Left cardiac atrium (tissue), 4 donors: ENCODE measurements at regions not wholly inside any gene's neighbourhood (a gene's known extent, or its start where the extent isn't known, plus 50 kb on each side); places are given as distances from the start of the nearest gene placed in this dataset.

ENCODE experiments used
- ATAC-seq, 2 donors: fragments of 200-7000 bp; cut with Tn5 transposase; one replicate each; pipeline ENCODE4 v1.9.1; 2020; ENCODE audit warnings: mild to moderate bottlenecking in 2 of 2, moderate library complexity in 2 of 2
- DNase-seq: peaks from one replicate; pipeline ENCODE4 v3.0.0-alpha.2; 2020
- intact Hi-C, 2 donors: fragments of 100-400 bp; cut with DNase I; formaldehyde crosslinking; loops; one replicate each; pipeline versions ENCODE4 v1.14.1 to v1.15.1; 2022 to 2023
- donor health status: DM: no; HTN: yes; CAD: no.
- donor health status: DM: no; HTN: yes; CAD: no; lungs with severe emphysema.
- donor health status: DM: yes; HTN: yes; CAD: no.
- donor health status: Dilated cardiomyopathy.

DNA sequence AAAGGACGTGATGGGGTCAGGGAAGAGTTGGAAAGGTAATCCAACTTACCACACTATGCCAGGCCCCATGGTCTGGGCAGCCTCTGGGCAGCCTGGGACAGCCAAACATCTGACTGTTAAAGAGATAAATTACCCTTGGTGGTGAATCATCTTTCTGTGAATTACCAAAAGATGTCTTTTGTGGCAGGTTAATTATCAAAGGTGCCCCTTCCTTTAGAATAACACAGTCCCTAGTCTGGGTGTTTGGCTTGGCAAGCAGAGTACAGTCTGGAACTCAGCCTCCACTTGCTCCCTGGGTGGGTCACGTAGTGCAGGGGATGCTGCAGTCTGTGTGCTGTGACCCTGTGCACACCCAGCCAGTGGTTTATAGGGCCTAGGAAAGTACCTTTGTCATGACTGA is 113.1 kb downstream of the ZNF621 start:
- no peak for ATAC-seq

GRCh38 chr3:40639006-40639405 is 114.2 kb downstream of the ZNF621 start:
- ATAC-seq (no peak), DNase-seq (no peak)
- intact Hi-C loops = no loop called here

More for the DNA sequence above, 113.1 kb downstream of the ZNF621 start:
- no peak for DNase-seq
- intact Hi-C loops = no loop called here

GRCh38 chr3:40642812-40643211 is 118.1 kb downstream of the ZNF621 start:
- intact Hi-C loops = no loop called here
- DNase-seq (no peak), ATAC-seq (no peak)

DNA sequence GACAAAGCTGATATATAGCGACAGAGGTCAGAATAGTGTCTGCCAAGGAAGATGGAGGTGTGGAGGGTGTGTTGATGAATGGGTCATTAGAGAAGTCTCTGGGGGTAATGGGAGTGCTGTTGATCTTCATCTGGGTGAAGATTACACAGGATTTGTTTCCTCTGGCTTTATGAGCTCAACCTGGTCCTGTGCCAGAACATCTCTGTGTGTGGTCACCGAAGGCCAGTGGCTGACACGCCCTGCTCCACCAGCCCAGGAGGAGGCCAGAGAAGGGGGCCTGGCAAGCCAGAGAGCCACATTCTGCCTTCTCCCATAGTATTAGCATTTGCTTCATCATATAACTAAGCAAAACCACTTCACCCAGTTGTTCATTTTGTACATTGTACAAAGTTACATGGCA is 121.1 kb downstream of the ZNF621 start:
- DNase-seq (no peak), ATAC-seq (no peak)
- intact Hi-C loops = no loop called here

DNA sequence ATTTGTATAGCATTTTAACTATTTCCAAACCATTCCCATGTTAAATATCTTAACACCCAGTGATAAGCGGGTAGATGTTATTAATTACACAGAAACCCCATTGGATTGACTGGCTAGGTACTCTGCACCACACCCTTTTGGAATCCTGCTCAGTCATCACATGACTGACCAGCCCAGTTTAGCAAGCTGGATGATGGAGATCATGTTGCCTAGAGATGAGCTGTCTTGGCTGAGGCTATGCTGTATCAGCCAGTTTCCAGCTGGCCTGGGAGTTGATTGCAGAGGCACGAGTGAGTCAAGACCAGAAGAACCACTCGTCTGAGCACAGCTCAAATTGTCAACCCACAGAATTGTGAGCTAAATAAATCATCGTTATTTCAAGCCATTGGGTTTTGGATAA is 124.6 kb downstream of the ZNF621 start:
- no peak for DNase-seq
- ATAC-seq = no peak
- intact Hi-C loops = no loop called here

DNA sequence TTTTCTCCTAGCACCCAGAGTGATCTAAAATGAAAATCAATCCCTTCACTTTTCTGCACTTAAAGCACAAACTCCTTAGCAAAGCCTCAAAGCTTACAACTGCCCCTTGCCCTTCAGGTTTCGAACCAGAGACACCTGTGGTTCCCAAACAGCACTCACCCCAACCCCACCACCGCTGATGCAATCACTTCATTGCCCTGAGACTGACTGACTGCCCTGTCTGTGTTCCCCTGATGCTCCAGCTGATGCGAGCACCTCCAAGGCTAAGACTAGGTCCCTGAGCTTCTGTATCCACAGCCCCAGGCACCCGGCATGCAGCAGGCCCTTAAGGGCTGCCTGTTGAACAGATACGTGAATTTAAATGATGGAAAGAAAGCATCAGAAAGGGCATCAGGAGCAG is 127.3 kb downstream of the ZNF621 start:
- intact Hi-C loops = no loop called here
- DNase-seq (no peak), ATAC-seq (no peak)

DNA sequence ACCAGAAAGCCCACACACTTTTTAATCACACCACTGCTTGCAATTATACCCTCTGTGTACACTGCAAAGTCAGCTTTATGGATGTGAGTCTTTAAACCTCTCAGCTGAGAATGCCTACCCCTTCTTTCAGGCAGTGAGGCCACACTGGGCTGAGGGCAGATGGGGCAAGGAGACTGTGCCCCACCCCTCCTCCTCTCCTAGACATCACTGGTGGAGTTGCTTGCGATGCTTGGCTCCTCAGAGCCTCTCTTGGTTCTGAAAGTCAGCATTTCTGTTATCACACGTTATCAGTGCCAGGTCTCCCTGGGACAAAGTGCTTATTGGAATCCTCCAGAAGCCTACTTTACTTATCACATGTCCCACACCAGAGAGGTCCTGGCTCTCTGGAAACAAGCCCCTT is 128.2 kb downstream of the ZNF621 start:
- no peak for DNase-seq
- ATAC-seq = no peak
- intact Hi-C loops = no loop called here

GRCh38 chr3:40653878-40654277 is 129.1 kb downstream of the ZNF621 start:
- DNase-seq (no peak), ATAC-seq (no peak)
- intact Hi-C loops = no loop called here

GRCh38 chr3:40655551-40655950 is 130.8 kb downstream of the ZNF621 start:
- no peak for DNase-seq
- intact Hi-C loops = no loop called here
- no peak for ATAC-seq

DNA sequence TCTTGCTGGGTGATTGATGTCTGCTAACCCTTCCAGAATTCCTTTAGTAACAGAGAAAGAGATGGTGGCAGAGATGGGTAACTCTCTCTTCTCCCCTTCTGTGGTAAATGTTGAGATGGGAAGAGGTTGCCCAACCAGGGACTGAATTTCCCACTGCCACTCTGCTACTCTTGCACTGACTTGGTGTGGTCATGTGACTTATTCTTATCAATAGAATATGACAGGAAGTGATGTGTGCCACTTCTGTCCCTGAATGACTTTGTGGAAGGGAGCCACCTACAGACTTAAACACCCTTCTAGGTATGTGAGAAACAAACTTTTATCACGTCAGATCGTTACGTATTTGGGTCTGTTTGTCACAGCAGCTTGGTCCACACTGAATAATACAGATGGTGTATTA is 132.9 kb downstream of the ZNF621 start:
- ATAC-seq (no peak), DNase-seq (no peak)
- intact Hi-C loops = no loop called here

- ATAC-seq = no peak
- DNase-seq = no peak
- intact Hi-C loops = no loop called here
Measured at GRCh38 chr3:40658305-40658704, 133.5 kb downstream of the ZNF621 start.

- peak in 1 of 2 donors; percentile 37 for ATAC-seq
- DNase-seq = no peak
- intact Hi-C loops = no loop called here
Measured at GRCh38 chr3:40660554-40660953, 135.8 kb downstream of the ZNF621 start.

DNA sequence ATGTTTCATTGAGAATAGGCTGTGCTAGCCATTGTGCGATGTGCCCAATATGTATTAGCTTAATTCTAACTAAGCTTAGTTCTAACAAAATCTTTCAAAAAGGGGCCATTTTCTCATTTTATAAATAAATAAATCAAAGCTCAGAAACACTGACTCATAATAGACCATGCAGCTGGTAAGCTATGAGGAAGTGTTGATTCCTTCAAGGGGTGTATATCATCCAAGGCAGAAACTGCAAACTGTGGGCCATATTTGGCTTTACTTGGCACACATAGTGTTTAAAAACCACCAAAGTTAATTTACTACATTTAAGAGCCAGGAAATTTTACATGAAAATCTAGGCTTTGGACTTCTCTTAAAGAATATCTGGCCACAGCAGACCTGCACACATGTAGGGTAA is 136.5 kb downstream of the ZNF621 start:
- DNase-seq = no peak
- peak in 1 of 2 donors; percentile 49 for ATAC-seq
- intact Hi-C loops = no loop called here

DNA sequence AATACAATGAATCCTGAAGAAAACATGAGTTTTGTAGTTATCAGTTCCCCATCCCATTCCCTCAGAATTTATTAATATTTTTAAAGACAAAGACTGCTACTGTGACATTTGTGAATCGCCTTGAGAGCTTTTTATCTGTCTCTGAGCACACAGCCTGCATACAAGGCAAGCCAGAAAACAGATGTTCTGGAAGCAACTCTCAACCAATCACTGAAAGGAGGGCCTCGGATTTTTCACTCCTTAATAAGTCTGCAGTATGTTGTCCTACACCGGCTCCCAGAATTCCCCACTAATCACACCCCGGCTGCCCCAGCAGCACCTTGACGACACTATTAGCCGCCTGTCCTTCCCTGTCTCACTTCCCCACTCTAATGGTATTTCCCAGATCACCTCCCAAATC is 138.5 kb downstream of the ZNF621 start:
- ATAC-seq (no peak), DNase-seq (no peak)
- intact Hi-C loops = no loop called here

DNA sequence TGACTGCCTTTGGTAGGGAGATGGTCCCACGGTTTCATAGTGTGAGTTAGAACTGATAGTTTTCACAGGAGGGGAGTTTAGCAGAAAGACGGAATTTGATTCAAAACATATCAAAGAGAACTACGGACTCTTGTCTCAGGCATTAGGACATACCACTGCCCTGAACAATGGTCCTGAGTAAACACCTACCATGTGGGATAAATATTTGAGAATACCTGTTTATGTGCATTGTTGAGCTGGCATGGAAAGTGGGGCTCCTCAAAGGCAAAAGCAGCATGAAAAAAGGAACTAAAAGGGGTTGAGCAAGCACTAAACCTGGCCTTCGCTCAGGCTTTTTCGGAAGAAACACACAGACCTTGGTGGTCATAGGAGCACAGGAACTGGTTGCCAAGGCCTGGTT is 144.4 kb downstream of the ZNF621 start:
- intact Hi-C loops = no loop called here
- no peak for DNase-seq
- ATAC-seq = no peak

- ATAC-seq (no peak), DNase-seq (no peak)
- intact Hi-C loops = no loop called here
Measured at GRCh38 chr3:40672861-40673260, 148.1 kb downstream of the ZNF621 start.

GRCh38 chr3:40677321-40677720 is 152.6 kb downstream of the ZNF621 start:
- no peak for ATAC-seq
- intact Hi-C loops = no loop called here
- no peak for DNase-seq

DNA sequence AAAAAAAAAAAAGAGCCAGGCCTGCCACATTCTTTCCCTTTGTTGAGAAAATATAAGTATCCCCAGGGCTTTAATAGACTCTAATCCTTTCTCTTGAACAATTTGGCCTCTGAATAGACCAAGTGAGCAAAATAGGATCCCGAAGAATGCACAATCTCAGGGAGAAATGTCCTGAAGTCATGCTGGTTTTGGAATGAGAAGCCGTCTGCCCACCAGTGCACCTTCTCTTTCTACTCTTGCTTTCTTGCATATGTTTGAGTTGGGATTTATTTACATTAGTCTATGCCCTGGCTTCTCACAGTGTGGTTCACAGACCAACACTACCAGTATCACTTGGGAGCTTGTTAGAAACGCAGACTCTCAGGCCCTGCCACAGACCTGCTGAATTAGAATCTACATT is 153.0 kb downstream of the ZNF621 start:
- DNase-seq (no peak), ATAC-seq (no peak)
- intact Hi-C loops = no loop called here

GRCh38 chr3:40679290-40679689 is 154.5 kb downstream of the ZNF621 start:
- ATAC-seq (no peak), DNase-seq (no peak)
- intact Hi-C loops = no loop called here

GRCh38 chr3:40680685-40681657 is 156.2 kb downstream of the ZNF621 start:
- ATAC-seq (no peak), DNase-seq (no peak)
- intact Hi-C loops = no loop called here

DNA sequence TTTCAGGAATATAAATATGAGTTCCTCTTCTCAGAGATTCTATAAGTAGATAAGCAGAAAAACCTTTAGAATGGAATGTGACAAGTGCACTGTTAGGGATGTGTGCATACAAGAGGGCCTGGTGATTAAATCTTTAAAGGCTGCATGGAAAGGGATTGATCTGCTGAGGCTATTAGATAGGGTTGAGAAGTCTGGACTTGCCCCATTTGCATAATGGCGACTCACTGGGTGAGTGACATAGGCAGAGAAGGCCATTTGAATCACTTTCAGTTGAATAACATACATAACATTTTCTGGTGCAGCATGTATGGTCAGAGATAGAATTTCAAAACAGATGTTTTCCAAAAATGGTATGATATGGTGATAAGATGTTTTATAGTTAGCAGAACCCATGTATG is 156.9 kb downstream of the ZNF621 start:
- ATAC-seq (no peak), DNase-seq (no peak)
- intact Hi-C loops = no loop called here
